GM23338 (cell line): ENCODE measurements at regions not wholly inside any gene's neighbourhood (a gene's known extent, or its start where the extent isn't known, plus 50 kb on each side); places are given as distances from the start of the nearest gene placed in this dataset.
A peak's percentile ranks its signal among the peaks of the same experiment; 100 is the strongest.

Experiments
- ATAC-seq: fragments of 200-7000 bp; cut with Tn5 transposase; 3 replicates; pipeline ENCODE4 v1.9.1; 2020
- DNase-seq: peaks from one replicate; pipeline ENCODE4 v3.0.0-alpha.2; 2015; ENCODE audit warnings: low spot score
- H2AFZ ChIP-seq: fragments of 200-600 bp; sonication (generic); 2 replicates; pipeline ENCODE4 v1.8.0; 2016; ENCODE audit warnings: antibody characterized with exemption, mild to moderate bottlenecking, moderate library complexity
- H3F3A ChIP-seq: fragments of 200-600 bp; sonication (generic); replicated peaks from 2 replicates; pipeline ENCODE4 v1.8.0; 2017; ENCODE audit warnings: antibody characterized with exemption, mixed run types, low read depth
- H3K27ac ChIP-seq: fragments of 200-600 bp; sonication (generic); 2 replicates; pipeline ENCODE4 v1.6.1; 2016; ENCODE audit warnings: low read depth
- H3K27me3 ChIP-seq: fragments of 200-600 bp; sonication (generic); 2 replicates; pipeline ENCODE4 v1.8.0; 2016; ENCODE audit warnings: mild to moderate bottlenecking, mixed run types, moderate library complexity; ENCODE audit not compliant: insufficient read depth
- H3K36me3 ChIP-seq: fragments of 200-600 bp; sonication (generic); 2 replicates; pipeline ENCODE4 v1.8.0; 2016; ENCODE audit warnings: mild to moderate bottlenecking; ENCODE audit not compliant: insufficient read depth
- H3K4me1 ChIP-seq: fragments of 200-600 bp; sonication (generic); 2 replicates; pipeline ENCODE4 v1.8.0; 2016; ENCODE audit warnings: mild to moderate bottlenecking, moderate library complexity; ENCODE audit not compliant: insufficient read depth
- H3K4me2 ChIP-seq: fragments of 200-600 bp; sonication (generic); 2 replicates; pipeline ENCODE4 v1.7.1; 2017; ENCODE audit warnings: mixed run types
- H3K4me3 ChIP-seq: fragments of 200-600 bp; sonication (generic); 2 replicates; pipeline ENCODE4 v1.6.1; 2016; ENCODE audit warnings: mixed run types
- H3K79me2 ChIP-seq: fragments of 200-600 bp; sonication (generic); replicated peaks from 2 replicates; pipeline ENCODE4 v1.8.0; 2017; ENCODE audit warnings: mild to moderate bottlenecking; ENCODE audit not compliant: insufficient read depth
- H3K9me2 ChIP-seq: fragments of 200-600 bp; sonication (generic); 2 replicates; pipeline ENCODE4 v1.8.0; 2017; ENCODE audit not compliant: insufficient read depth
- H4K20me1 ChIP-seq: fragments of 200-600 bp; sonication (generic); replicated peaks from 2 replicates; pipeline ENCODE4 v1.8.0; 2017; ENCODE audit warnings: mild to moderate bottlenecking; ENCODE audit not compliant: insufficient read depth
- H3K27ac Mint-ChIP-seq: 2 replicates; pipeline ENCODE4 v1.8.0; 2020; ENCODE audit warnings: inconsistent platforms, mild to moderate bottlenecking, moderate library complexity, mixed read lengths
- H3K27me3 Mint-ChIP-seq: 3 replicates; pipeline ENCODE4 v1.8.0; 2022; ENCODE audit warnings: low read depth, mild to moderate bottlenecking, moderate library complexity, mixed read lengths, inconsistent platforms; ENCODE audit not compliant: insufficient read depth, poor library complexity
- H3K36me3 Mint-ChIP-seq: 3 replicates; pipeline ENCODE4 v1.8.0; 2021; ENCODE audit warnings: low read depth, mild to moderate bottlenecking, inconsistent platforms, moderate library complexity, mixed read lengths
- H3K4me1 Mint-ChIP-seq: 3 replicates; pipeline ENCODE4 v1.8.0; 2020; ENCODE audit warnings: mild to moderate bottlenecking, inconsistent platforms, mixed read lengths
- H3K4me3 Mint-ChIP-seq: 3 replicates; pipeline ENCODE4 v1.8.0; 2021; ENCODE audit warnings: moderate library complexity, mild to moderate bottlenecking, inconsistent platforms, mixed read lengths
- H3K9me3 Mint-ChIP-seq: 3 replicates; pipeline ENCODE4 v1.8.0; 2020; ENCODE audit warnings: moderate library complexity, mild to moderate bottlenecking, inconsistent platforms, mixed read lengths
- CREB1 ChIP-seq: fragments of 250-450 bp; sonication (Bioruptor Pico); IDR thresholded peaks from 2 replicates; pipeline ENCODE4 v1.5.0; 2020; ENCODE audit warnings: low read depth, mild to moderate bottlenecking, moderate library complexity
- CTCF ChIP-seq, 2 experiments: fragments of 200-600 bp in 1 of 2; sonication (generic) in 1 of 2; conservative IDR thresholded peaks; 2 replicates each; pipeline versions ENCODE4 v1.5.1 to v1.6.1; 2016 to 2017; ENCODE audit warnings: antibody characterized with exemption in 2 of 2, low read depth in 2 of 2, mild to moderate bottlenecking in 2 of 2, moderate library complexity in 1 of 2
- EZH2phosphoT487 ChIP-seq: fragments of 200-600 bp; sonication (generic); IDR thresholded peaks from one replicate; pipeline ENCODE4 v1.8.1; 2018; ENCODE audit warnings: antibody characterized with exemption; ENCODE audit not compliant: unreplicated experiment
- JUNB ChIP-seq: IDR thresholded peaks from one replicate; pipeline ENCODE4 v1.6.1; 2016; ENCODE audit warnings: antibody characterized with exemption; ENCODE audit not compliant: unreplicated experiment
- STAT1 ChIP-seq: IDR thresholded peaks from one replicate; pipeline ENCODE4 v1.6.1; 2016; ENCODE audit warnings: antibody characterized with exemption; ENCODE audit not compliant: unreplicated experiment
- ZNF331 ChIP-seq: fragments of 250-450 bp; sonication (Bioruptor Pico); IDR thresholded peaks from 2 replicates; pipeline ENCODE4 v1.5.0; 2020; ENCODE audit warnings: low read depth, mild to moderate bottlenecking, moderate library complexity
- ZNF462 ChIP-seq: fragments of 250-450 bp; sonication (Bioruptor Pico); IDR thresholded peaks from 2 replicates; pipeline ENCODE4 v1.5.0; 2020; ENCODE audit warnings: mild to moderate bottlenecking, moderate library complexity

- DNase-seq (no peak), ATAC-seq (no peak)
- no peaks in the 10 kb centered on the region; the same call in 2 of the 3 replicates for H3K9me3 Mint-ChIP-seq
- H3K4me3 Mint-ChIP-seq, result no peak overlapping the region
- Histone ChIP-seq H3K27ac (no peak overlapping the region), H3F3A (no peaks in the 10 kb centered on the region), H3K27me3 (no peaks in the 10 kb centered on the region), H4K20me1 (no peaks in the 10 kb centered on the region), H3K4me3 (no peak overlapping the region), H2AFZ (no peak overlapping the region), H3K79me2 (no peaks in the 10 kb centered on the region), H3K9me2 (no peaks in the 10 kb centered on the region), H3K4me2 (no peak overlapping the region), H3K36me3 (no peaks in the 10 kb centered on the region), H3K4me1 (0 out of 2 replicates have a peak, but pooled peaks cover 3% of the 10 kb centered on the region)
- TF ChIP-seq EZH2phosphoT487, result no peak
- TF ChIP-seq ZNF331 (CRISPR knock-in tag), result no peak
- no peak for TF ChIP-seq CREB1 (CRISPR knock-in tag)
- no peak for TF ChIP-seq JUNB
- TF ChIP-seq ZNF462 (CRISPR knock-in tag), result no peak
- TF ChIP-seq STAT1, result no peak
- peaks cover 14% of the 10 kb centered on the region for H3K4me1 Mint-ChIP-seq
- H3K36me3 Mint-ChIP-seq, result no peaks in the 10 kb centered on the region
- H3K27me3 Mint-ChIP-seq, result peaks cover 10% of the 10 kb centered on the region
- H3K27ac Mint-ChIP-seq, result no peak overlapping the region
Measured at GRCh38 chr17:79303641-79304205, 229.1 kb downstream of the ENGASE start.

- Histone ChIP-seq H3F3A (no peaks in the 10 kb centered on the region), H3K4me3 (no peak overlapping the region), H2AFZ (no peak overlapping the region), H3K27me3 (no peaks in the 10 kb centered on the region), H3K4me2 (no peak overlapping the region), H3K27ac (no peak overlapping the region), H3K9me2 (no peaks in the 10 kb centered on the region), H4K20me1 (no peaks in the 10 kb centered on the region), H3K4me1 (0 out of 2 replicates have a peak, but pooled peaks cover 3% of the 10 kb centered on the region), H3K36me3 (no peaks in the 10 kb centered on the region), H3K79me2 (no peaks in the 10 kb centered on the region)
- TF ChIP-seq CTCF (conservative IDR thresholded peaks at IDR 0.05; ENCODE audit: low read depth in 2 of 2) (peak; percentile 32 to 43), EZH2phosphoT487 (no peak)
- no peak overlapping the region for H3K4me3 Mint-ChIP-seq
- H3K27ac Mint-ChIP-seq, result no peak overlapping the region
- ATAC-seq (peak; percentile 43), DNase-seq (peak; percentile 36)
- no peaks in the 10 kb centered on the region for H3K36me3 Mint-ChIP-seq
- H3K27me3 Mint-ChIP-seq, result peaks cover 15% of the 10 kb centered on the region
- H3K4me1 Mint-ChIP-seq, result peaks cover 14% of the 10 kb centered on the region
- H3K9me3 Mint-ChIP-seq, result peaks cover 3% of the 10 kb centered on the region; the same call in 1 of the 3 replicates
Measured at GRCh38 chr17:79301469-79301868, 226.8 kb downstream of the ENGASE start.
